IMR-90 (cell line): ENCODE measurements at regions not wholly inside any gene's neighbourhood (a gene's known extent, or its start where the extent isn't known, plus 50 kb on each side); places are given as distances from the start of the nearest gene placed in this dataset.

Source experiments
- ATAC-seq: fragments of 200-7000 bp; cut with Tn5 transposase; 2 replicates; pipeline ENCODE4 v1.9.1; 2020; ENCODE audit warnings: low read depth, mild to moderate bottlenecking, moderate library complexity
- BruUV-seq: library from RNA; stranded (reverse); fragments of 400-500 nt; replicated peaks from 2 replicates; lab custom pipeline; 2021; lab: Mats Ljungman, UMichigan
- CTCF ChIA-PET: fragments of 300-600 bp; formaldehyde crosslinking; extraction: SDS; loops from one replicate; lab custom pipeline; 2021; ENCODE audit warnings: antibody characterized with exemption; lab: Yijun Ruan, JAX
- POLR2A ChIA-PET: fragments of 300-600 bp; sonication (Branson Sonifier 250); formaldehyde crosslinking; loops from one replicate; lab custom pipeline; 2022; ENCODE audit warnings: antibody characterized with exemption; ENCODE audit not compliant: unreplicated experiment; lab: Charles Lee
- DNase-seq: peaks from one replicate; pipeline ENCODE4 v3.0.0; 2013
- H2AFZ ChIP-seq: replicated peaks from 2 replicates; pipeline ENCODE3; 2013; ENCODE audit warnings: low read length, mild to moderate bottlenecking; ENCODE audit not compliant: poor library complexity
- H2AK5ac ChIP-seq: 2 replicates; pipeline ENCODE4 v1.6.1; 2013; ENCODE audit warnings: low read depth, low read length, inconsistent platforms
- H2AK9ac ChIP-seq: replicated peaks from 2 replicates; pipeline ENCODE3; 2013; ENCODE audit warnings: mild to moderate bottlenecking, low read depth, low read length, moderate library complexity; ENCODE audit not compliant: poor library complexity
- H2BK120ac ChIP-seq: 2 replicates; pipeline ENCODE4 v1.6.1; 2013; ENCODE audit warnings: low read depth, low read length, inconsistent platforms
- H2BK15ac ChIP-seq: 3 replicates; pipeline ENCODE4 v1.6.1; 2013; ENCODE audit warnings: low read depth, low read length, inconsistent platforms
- H2BK20ac ChIP-seq: 2 replicates; pipeline ENCODE4 v1.6.1; 2013; ENCODE audit warnings: low read depth, mild to moderate bottlenecking, inconsistent platforms, low read length, moderate library complexity
- H2BK5ac ChIP-seq: 2 replicates; pipeline ENCODE4 v1.6.1; 2013; ENCODE audit warnings: mild to moderate bottlenecking, low read depth, low read length, inconsistent platforms; ENCODE audit not compliant: poor library complexity, severe bottlenecking
- H3K14ac ChIP-seq: replicated peaks from 2 replicates; pipeline ENCODE4 v1.6.1; 2013; ENCODE audit warnings: low read depth, low read length, inconsistent platforms
- H3K18ac ChIP-seq: 2 replicates; pipeline ENCODE4 v1.6.1; 2013; ENCODE audit warnings: low read depth, low read length, control low read depth
- H3K23ac ChIP-seq: 2 replicates; pipeline ENCODE4 v1.6.1; 2013; ENCODE audit warnings: low read depth, low read length, inconsistent platforms
- H3K27ac ChIP-seq: 2 replicates; pipeline ENCODE4 v1.5.1; 2013; ENCODE audit warnings: mild to moderate bottlenecking, control low read depth, low read length; ENCODE audit not compliant: insufficient read depth
- H3K27me3 ChIP-seq: 2 replicates; pipeline ENCODE4 v1.6.1; 2013; ENCODE audit warnings: low read length; ENCODE audit not compliant: control insufficient read depth, insufficient read depth
- H3K36me3 ChIP-seq: 2 replicates; pipeline ENCODE4 v1.6.1; 2013; ENCODE audit warnings: low read length, mixed read lengths; ENCODE audit not compliant: control insufficient read depth, insufficient read depth
- H3K4ac ChIP-seq: 2 replicates; pipeline ENCODE4 v1.6.1; 2013; ENCODE audit warnings: low read depth, low read length, inconsistent platforms
- H3K4me1 ChIP-seq: 2 replicates; pipeline ENCODE4 v1.6.1; 2013; ENCODE audit warnings: low read length, mixed read lengths; ENCODE audit not compliant: control insufficient read depth, insufficient read depth
- H3K4me2 ChIP-seq: 2 replicates; pipeline ENCODE4 v1.6.1; 2013; ENCODE audit warnings: low read depth, mild to moderate bottlenecking, control low read depth, low read length, moderate library complexity
- H3K4me3 ChIP-seq: 2 replicates; pipeline ENCODE4 v1.5.1; 2013; ENCODE audit warnings: low read depth, mild to moderate bottlenecking, control low read depth, low read length, moderate library complexity; ENCODE audit not compliant: insufficient read depth
- H3K56ac ChIP-seq: 2 replicates; pipeline ENCODE4 v1.6.1; 2013; ENCODE audit warnings: low read length, inconsistent platforms; ENCODE audit not compliant: insufficient read depth; ENCODE audit errors: extremely low read depth
- H3K79me1 ChIP-seq, 2 experiments: 2 replicates each; pipeline ENCODE4 v1.6.1; 2013; ENCODE audit warnings: low read length in 2 of 2, inconsistent platforms in 1 of 2, low read depth in 1 of 2
- H3K9ac ChIP-seq: 2 replicates; pipeline ENCODE4 v1.6.1; 2013; ENCODE audit warnings: low read depth, low read length, control low read depth
- H3K9me1 ChIP-seq: 2 replicates; pipeline ENCODE4 v1.6.1; 2013; ENCODE audit warnings: low read length, inconsistent platforms; ENCODE audit not compliant: insufficient read depth
- H3K9me3 ChIP-seq: 2 replicates; pipeline ENCODE4 v1.6.1; 2013; ENCODE audit warnings: low read length; ENCODE audit not compliant: control insufficient read depth, insufficient read depth
- H4K20me1 ChIP-seq: 2 replicates; pipeline ENCODE4 v1.6.1; 2013; ENCODE audit warnings: low read length, inconsistent platforms; ENCODE audit not compliant: insufficient read depth
- H4K5ac ChIP-seq: 2 replicates; pipeline ENCODE4 v1.6.1; 2013; ENCODE audit warnings: mild to moderate bottlenecking, low read depth, low read length, control low read depth
- H4K8ac ChIP-seq, 2 experiments: 2 replicates each; pipeline ENCODE4 v1.6.1; 2013; ENCODE audit warnings: low read depth in 2 of 2, low read length in 2 of 2, control low read depth in 1 of 2, inconsistent platforms in 1 of 2
- H4K91ac ChIP-seq: 2 replicates; pipeline ENCODE4 v1.6.1; 2013; ENCODE audit warnings: low read depth, low read length, inconsistent platforms; ENCODE audit not compliant: insufficient read depth
- USF2 ChIP-seq: fragments of 150-350 bp; IDR thresholded peaks from 2 replicates; pipeline ENCODE4 v1.6.1; 2017; ENCODE audit warnings: mild to moderate bottlenecking, antibody characterized with exemption, low read length, low read depth
- WGBS, 2 experiments: methylation state at CpG; one replicate each; pipeline versions ENCODE4 v1.1.5 to v1.1.7; 2013; ENCODE audit warnings: missing lambda C conversion rate in 2 of 2; ENCODE audit not compliant: insufficient read length in 1 of 2; ENCODE audit errors: extremely low coverage in 2 of 2; 5-methylcytosine and 5-hydroxymethylcytosine counted together
- dilution Hi-C: fragments of 300-500 bp; cut with HindIII; formaldehyde crosslinking; loops from one replicate; pipeline ENCODE4 v1.14.3; 2018; ENCODE audit warnings: low sequenced_read_pairs; ENCODE audit not compliant: unreplicated experiment
- in situ Hi-C: fragments of 300-500 bp; cut with MboI; formaldehyde crosslinking; loops from 3 replicates; pipeline ENCODE4 v1.14.3; 2019; ENCODE audit warnings: low sequenced_read_pairs, inconsistent platforms, mixed read lengths
- intact Hi-C: fragments of 100-400 bp; cut with micrococcal nuclease; formaldehyde crosslinking; loops from 2 replicates; pipeline ENCODE4 v1.10.0; 2022

GRCh38 chr16:9151074-9151473 lies 59.6 kb downstream of the HAPSTR1 start:
- no peak overlapping the region for H4K91ac ChIP-seq
- no peaks in the 10 kb centered on the region; the same call in none of the 2 replicates for H3K9me1 ChIP-seq
- no peaks in the 10 kb centered on the region for H3K36me3 ChIP-seq
- no peak overlapping the region for H4K8ac ChIP-seq
- no peak overlapping the region for H2AK9ac ChIP-seq
- ATAC-seq: no peak
- no peak overlapping the region for H2AFZ ChIP-seq
- peak overlapping the region; percentile 21; the same call in 1 of the 2 replicates for H3K4ac ChIP-seq
- no TSS peak for BruUV-seq
- H3K9ac ChIP-seq: no peak overlapping the region
- no peak overlapping the region for H2BK20ac ChIP-seq
- intact Hi-C loops: no loop called here
- H2BK5ac ChIP-seq: no peak overlapping the region
- H3K4me1 ChIP-seq: peaks cover 6% of the 10 kb centered on the region; the same call in 1 of the 2 replicates
- WGBS, 2 experiments: 80% methylated on average over 2 of the region's 5 CpGs; no CpG with 5 or more reads in 1 of the 2 experiments
- CTCF ChIA-PET: interaction anchor here (0.6 to 1.2 kb wide), 2 partner anchors 12 to 1417 kb away, joined by 3 to 4 read pairs; no protein-coding TSS in a partner anchor
- H3K23ac ChIP-seq: no peak overlapping the region
- H3K4me3 ChIP-seq: no peak overlapping the region
- no peaks in the 10 kb centered on the region for H3K9me3 ChIP-seq
- H3K79me1 ChIP-seq: no peaks in the 10 kb centered on the region; a peak in 1 of 4 replicates
- DNase-seq: no peak
- H3K4me2 ChIP-seq: no peak overlapping the region
- peak overlapping the region; percentile 74 for H3K27ac ChIP-seq
- peak overlapping the region; percentile 20; the same call in 1 of the 2 replicates for H2AK5ac ChIP-seq
- dilution Hi-C loops: no loop called here
- no peaks in the 10 kb centered on the region; the same call in 1 of the 2 replicates for H3K27me3 ChIP-seq
- no peak overlapping the region for H3K56ac ChIP-seq
- no peak overlapping the region for H3K14ac ChIP-seq
- no peak overlapping the region for H4K5ac ChIP-seq
- H2BK15ac ChIP-seq: no peak overlapping the region; the same call in 2 of the 3 replicates
- H4K20me1 ChIP-seq: no peaks in the 10 kb centered on the region
- POLR2A ChIA-PET: no interaction called here
- 0 out of 2 replicates have a peak overlapping the region, but pooled peaks have one; percentile 18 for H2BK120ac ChIP-seq
- in situ Hi-C loops: loop anchor here (10.0 to 25.0 kb wide), 2 partner anchors 1036 to 1594 kb away; partner anchors contain the start of genes GRIN2A and NUBP1
- H3K18ac ChIP-seq: peak overlapping the region; percentile 38; the same call in 1 of the 2 replicates
- no peak for TF ChIP-seq USF2
